Liver (tissue), 8 donors: ENCODE measurements at regions not wholly inside any gene's neighbourhood (a gene's known extent, or its start where the extent isn't known, plus 50 kb on each side); places are given as distances from the start of the nearest gene placed in this dataset.

ENCODE experiments used
- DNase-seq: peaks from one replicate; pipeline ENCODE4 v3.0.0-alpha.2; 2017; ENCODE audit warnings: low spot score
- H3K27ac ChIP-seq, 2 donors: one replicate each; pipeline ENCODE4 v1.7.0; 2013; ENCODE audit warnings: inconsistent platforms in 2 of 2, low read length in 2 of 2, control low read depth in 1 of 2, low read depth in 1 of 2, mild to moderate bottlenecking in 1 of 2
- H3K27me3 ChIP-seq, 4 donors: one replicate each; pipeline versions ENCODE4 v1.6.1 to v1.7.0; 2013; ENCODE audit warnings: low read length in 3 of 4, inconsistent platforms in 1 of 4, mild to moderate bottlenecking in 1 of 4, moderate library complexity in 1 of 4; ENCODE audit not compliant: control insufficient read depth in 4 of 4, insufficient read depth in 4 of 4
- H3K36me3 ChIP-seq, 4 donors: one replicate each; pipeline versions ENCODE4 v1.6.1 to v1.7.0; 2013; ENCODE audit warnings: low read length in 3 of 4, mild to moderate bottlenecking in 3 of 4, low read depth in 1 of 4, moderate library complexity in 1 of 4; ENCODE audit not compliant: control insufficient read depth in 4 of 4, insufficient read depth in 3 of 4
- H3K4me1 ChIP-seq, 4 donors: one replicate each; pipeline versions ENCODE4 v1.6.1 to v1.7.0; 2013; ENCODE audit warnings: low read length in 3 of 4, mild to moderate bottlenecking in 3 of 4, moderate library complexity in 1 of 4; ENCODE audit not compliant: control insufficient read depth in 4 of 4, insufficient read depth in 4 of 4
- H3K4me3 ChIP-seq, 3 donors: one replicate each; pipeline versions ENCODE4 v1.6.1 to v1.7.0; 2013; ENCODE audit warnings: low read length in 3 of 3, control low read depth in 1 of 3, low read depth in 1 of 3, mild to moderate bottlenecking in 1 of 3
- H3K9ac ChIP-seq, 2 donors: one replicate each; pipeline ENCODE4 v1.7.0; 2013; ENCODE audit warnings: low read length in 2 of 2, mild to moderate bottlenecking in 2 of 2, moderate library complexity in 2 of 2, control low read depth in 1 of 2, low read depth in 1 of 2
- H3K9me3 ChIP-seq, 4 donors: one replicate each; pipeline versions ENCODE4 v1.6.1 to v1.7.0; 2013; ENCODE audit warnings: low read length in 3 of 4; ENCODE audit not compliant: control insufficient read depth in 4 of 4
- EGR1 ChIP-seq, 2 donors: IDR thresholded peaks; 2 replicates each; pipeline ENCODE4 v1.6.1; 2016 to 2018; ENCODE audit warnings: antibody characterized with exemption in 2 of 2, low read depth in 2 of 2
- FOXA1 ChIP-seq: IDR thresholded peaks from 2 replicates; pipeline ENCODE4 v1.6.1; 2016; ENCODE audit warnings: antibody characterized with exemption
- FOXA2 ChIP-seq: IDR thresholded peaks from 2 replicates; pipeline ENCODE4 v1.6.1; 2016; ENCODE audit warnings: antibody characterized with exemption
- GABPA ChIP-seq, 2 donors: IDR thresholded peaks in 1 of 2; conservative IDR thresholded peaks in 1 of 2; 2 replicates each; pipeline ENCODE4 v1.6.1; 2016; ENCODE audit warnings: antibody characterized with exemption in 2 of 2, mild to moderate bottlenecking in 1 of 2, moderate library complexity in 1 of 2
- HNF4A ChIP-seq, 2 donors: conservative IDR thresholded peaks; 2 replicates each; pipeline ENCODE4 v1.6.1; 2016; ENCODE audit warnings: antibody characterized with exemption in 2 of 2, mild to moderate bottlenecking in 2 of 2
- HNF4G ChIP-seq: IDR thresholded peaks from 2 replicates; pipeline ENCODE4 v1.6.1; 2016; ENCODE audit warnings: antibody characterized with exemption
- JUND ChIP-seq, 2 donors: IDR thresholded peaks; 2 replicates each; pipeline ENCODE4 v1.6.1; 2016; ENCODE audit warnings: antibody characterized with exemption in 2 of 2
- NR2F2 ChIP-seq: IDR thresholded peaks from 2 replicates; pipeline ENCODE4 v1.6.1; 2016; ENCODE audit warnings: antibody characterized with exemption
- RAD21 ChIP-seq, 2 donors: IDR thresholded peaks; 2 replicates each; pipeline ENCODE4 v1.6.1; 2016; ENCODE audit warnings: antibody characterized with exemption in 2 of 2, mild to moderate bottlenecking in 2 of 2
- RXRA ChIP-seq, 2 donors: IDR thresholded peaks; 2 replicates each; pipeline ENCODE4 v1.6.1; 2017 to 2018; ENCODE audit warnings: antibody characterized with exemption in 2 of 2, mild to moderate bottlenecking in 1 of 2
- SP1 ChIP-seq: IDR thresholded peaks from 2 replicates; pipeline ENCODE4 v1.6.1; 2018; ENCODE audit warnings: antibody characterized with exemption, mild to moderate bottlenecking
- TAF1 ChIP-seq: conservative IDR thresholded peaks from 2 replicates; pipeline ENCODE4 v1.6.1; 2016; ENCODE audit warnings: antibody characterized with exemption, mild to moderate bottlenecking
- YY1 ChIP-seq: IDR thresholded peaks from 2 replicates; pipeline ENCODE4 v1.6.1; 2016; ENCODE audit warnings: antibody characterized with exemption, mild to moderate bottlenecking
- WGBS: extraction: QIAGEN DNeasy Blood & Tissue Kit; methylation state at CpG from one replicate; pipeline ENCODE4 v1.1.7; 2013; 5-methylcytosine and 5-hydroxymethylcytosine counted together
- TF ChIP-seq, protein P1 (sequence below): IDR thresholded peaks from 2 replicates; pipeline ENCODE4 v1.6.1; 2016; ENCODE audit warnings: antibody characterized with exemption, mild to moderate bottlenecking
- TF ChIP-seq, protein P2 (sequence below): IDR thresholded peaks from 2 replicates; pipeline ENCODE4 v1.6.1; 2016; ENCODE audit warnings: antibody characterized with exemption
- TF ChIP-seq, protein P3 (sequence below): IDR thresholded peaks from 2 replicates; pipeline ENCODE4 v1.6.1; 2016; ENCODE audit warnings: antibody characterized with exemption
- TF ChIP-seq, protein P4 (sequence below): IDR thresholded peaks from 2 replicates; pipeline ENCODE4 v1.6.1; 2016; ENCODE audit warnings: antibody characterized with exemption
- TF ChIP-seq, protein P5 (sequence below): fragments of 150-350 bp; IDR thresholded peaks from 2 replicates; pipeline ENCODE4 v1.5.1; 2017; ENCODE audit warnings: improper control_type of control experiment, low read depth, low read length; ENCODE audit not compliant: missing input control
- donor health status: healthy.
- donor health status: healthy.
- donor health status: healthy.
- donor health status: healthy.
- donor health status: healthy.

DNA sequence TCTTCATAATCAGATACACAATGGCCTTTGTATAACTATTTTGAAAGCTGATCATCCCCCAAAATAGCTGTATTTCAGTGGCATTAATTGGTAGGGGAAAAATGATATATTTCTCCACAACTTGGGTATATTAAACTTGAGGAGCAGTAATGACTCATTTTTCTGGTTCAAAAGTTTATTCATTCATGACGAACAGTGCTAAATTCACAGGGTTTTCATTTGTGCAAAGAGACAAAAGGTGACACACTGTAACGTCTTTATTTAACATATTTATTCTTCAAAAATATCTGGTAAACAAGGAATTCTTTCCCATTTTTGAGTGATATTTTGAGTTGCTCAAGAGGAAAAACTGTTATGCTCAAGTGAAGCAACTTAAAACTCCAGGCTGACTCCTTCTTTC, 415.5 kb upstream of the SOX5 start:
- no peak for DNase-seq
- TF ChIP-seq, protein P1, sequence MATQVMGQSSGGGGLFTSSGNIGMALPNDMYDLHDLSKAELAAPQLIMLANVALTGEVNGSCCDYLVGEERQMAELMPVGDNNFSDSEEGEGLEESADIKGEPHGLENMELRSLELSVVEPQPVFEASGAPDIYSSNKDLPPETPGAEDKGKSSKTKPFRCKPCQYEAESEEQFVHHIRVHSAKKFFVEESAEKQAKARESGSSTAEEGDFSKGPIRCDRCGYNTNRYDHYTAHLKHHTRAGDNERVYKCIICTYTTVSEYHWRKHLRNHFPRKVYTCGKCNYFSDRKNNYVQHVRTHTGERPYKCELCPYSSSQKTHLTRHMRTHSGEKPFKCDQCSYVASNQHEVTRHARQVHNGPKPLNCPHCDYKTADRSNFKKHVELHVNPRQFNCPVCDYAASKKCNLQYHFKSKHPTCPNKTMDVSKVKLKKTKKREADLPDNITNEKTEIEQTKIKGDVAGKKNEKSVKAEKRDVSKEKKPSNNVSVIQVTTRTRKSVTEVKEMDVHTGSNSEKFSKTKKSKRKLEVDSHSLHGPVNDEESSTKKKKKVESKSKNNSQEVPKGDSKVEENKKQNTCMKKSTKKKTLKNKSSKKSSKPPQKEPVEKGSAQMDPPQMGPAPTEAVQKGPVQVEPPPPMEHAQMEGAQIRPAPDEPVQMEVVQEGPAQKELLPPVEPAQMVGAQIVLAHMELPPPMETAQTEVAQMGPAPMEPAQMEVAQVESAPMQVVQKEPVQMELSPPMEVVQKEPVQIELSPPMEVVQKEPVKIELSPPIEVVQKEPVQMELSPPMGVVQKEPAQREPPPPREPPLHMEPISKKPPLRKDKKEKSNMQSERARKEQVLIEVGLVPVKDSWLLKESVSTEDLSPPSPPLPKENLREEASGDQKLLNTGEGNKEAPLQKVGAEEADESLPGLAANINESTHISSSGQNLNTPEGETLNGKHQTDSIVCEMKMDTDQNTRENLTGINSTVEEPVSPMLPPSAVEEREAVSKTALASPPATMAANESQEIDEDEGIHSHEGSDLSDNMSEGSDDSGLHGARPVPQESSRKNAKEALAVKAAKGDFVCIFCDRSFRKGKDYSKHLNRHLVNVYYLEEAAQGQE = no peak
- TF ChIP-seq, protein P2, sequence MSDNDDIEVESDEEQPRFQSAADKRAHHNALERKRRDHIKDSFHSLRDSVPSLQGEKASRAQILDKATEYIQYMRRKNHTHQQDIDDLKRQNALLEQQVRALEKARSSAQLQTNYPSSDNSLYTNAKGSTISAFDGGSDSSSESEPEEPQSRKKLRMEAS = no peak
- no peak for TF ChIP-seq NR2F2
- TF ChIP-seq TAF1 = no peak
- no peak for TF ChIP-seq SP1
- TF ChIP-seq RAD21 (IDR thresholded peaks at IDR 0.05) = no peak
- no peak for TF ChIP-seq FOXA2
- no peak for TF ChIP-seq JUND (IDR thresholded peaks at IDR 0.05)
- TF ChIP-seq HNF4G = no peak
- TF ChIP-seq, protein P3, sequence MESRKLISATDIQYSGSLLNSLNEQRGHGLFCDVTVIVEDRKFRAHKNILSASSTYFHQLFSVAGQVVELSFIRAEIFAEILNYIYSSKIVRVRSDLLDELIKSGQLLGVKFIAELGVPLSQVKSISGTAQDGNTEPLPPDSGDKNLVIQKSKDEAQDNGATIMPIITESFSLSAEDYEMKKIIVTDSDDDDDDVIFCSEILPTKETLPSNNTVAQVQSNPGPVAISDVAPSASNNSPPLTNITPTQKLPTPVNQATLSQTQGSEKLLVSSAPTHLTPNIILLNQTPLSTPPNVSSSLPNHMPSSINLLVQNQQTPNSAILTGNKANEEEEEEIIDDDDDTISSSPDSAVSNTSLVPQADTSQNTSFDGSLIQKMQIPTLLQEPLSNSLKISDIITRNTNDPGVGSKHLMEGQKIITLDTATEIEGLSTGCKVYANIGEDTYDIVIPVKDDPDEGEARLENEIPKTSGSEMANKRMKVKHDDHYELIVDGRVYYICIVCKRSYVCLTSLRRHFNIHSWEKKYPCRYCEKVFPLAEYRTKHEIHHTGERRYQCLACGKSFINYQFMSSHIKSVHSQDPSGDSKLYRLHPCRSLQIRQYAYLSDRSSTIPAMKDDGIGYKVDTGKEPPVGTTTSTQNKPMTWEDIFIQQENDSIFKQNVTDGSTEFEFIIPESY = no peak
- no peak for TF ChIP-seq GABPA (IDR thresholded peaks at IDR 0.05 in 1 of 2, conservative IDR thresholded peaks at IDR 0.05 in 1 of 2)
- no peak for TF ChIP-seq YY1
- TF ChIP-seq EGR1 (IDR thresholded peaks at IDR 0.05; ENCODE audit: low read depth in 2 of 2) = no peak
- TF ChIP-seq, protein P4, sequence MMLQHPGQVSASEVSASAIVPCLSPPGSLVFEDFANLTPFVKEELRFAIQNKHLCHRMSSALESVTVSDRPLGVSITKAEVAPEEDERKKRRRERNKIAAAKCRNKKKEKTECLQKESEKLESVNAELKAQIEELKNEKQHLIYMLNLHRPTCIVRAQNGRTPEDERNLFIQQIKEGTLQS = no peak
- no peak for TF ChIP-seq FOXA1
- TF ChIP-seq HNF4A (conservative IDR thresholded peaks at IDR 0.05) = no peak
- no peak for TF ChIP-seq RXRA (IDR thresholded peaks at IDR 0.05)
- TF ChIP-seq, protein P5, sequence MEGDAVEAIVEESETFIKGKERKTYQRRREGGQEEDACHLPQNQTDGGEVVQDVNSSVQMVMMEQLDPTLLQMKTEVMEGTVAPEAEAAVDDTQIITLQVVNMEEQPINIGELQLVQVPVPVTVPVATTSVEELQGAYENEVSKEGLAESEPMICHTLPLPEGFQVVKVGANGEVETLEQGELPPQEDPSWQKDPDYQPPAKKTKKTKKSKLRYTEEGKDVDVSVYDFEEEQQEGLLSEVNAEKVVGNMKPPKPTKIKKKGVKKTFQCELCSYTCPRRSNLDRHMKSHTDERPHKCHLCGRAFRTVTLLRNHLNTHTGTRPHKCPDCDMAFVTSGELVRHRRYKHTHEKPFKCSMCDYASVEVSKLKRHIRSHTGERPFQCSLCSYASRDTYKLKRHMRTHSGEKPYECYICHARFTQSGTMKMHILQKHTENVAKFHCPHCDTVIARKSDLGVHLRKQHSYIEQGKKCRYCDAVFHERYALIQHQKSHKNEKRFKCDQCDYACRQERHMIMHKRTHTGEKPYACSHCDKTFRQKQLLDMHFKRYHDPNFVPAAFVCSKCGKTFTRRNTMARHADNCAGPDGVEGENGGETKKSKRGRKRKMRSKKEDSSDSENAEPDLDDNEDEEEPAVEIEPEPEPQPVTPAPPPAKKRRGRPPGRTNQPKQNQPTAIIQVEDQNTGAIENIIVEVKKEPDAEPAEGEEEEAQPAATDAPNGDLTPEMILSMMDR = no peak
- H3K4me1 ChIP-seq = peaks cover 0 to 24% (median 6%) of the 10 kb centered on the region in 4 donors
- no peak overlapping the region for H3K27ac ChIP-seq
- H3K36me3 ChIP-seq = no peaks in the 10 kb centered on the region
- 69% methylated on average over 2 of the region's 2 CpGs for WGBS
- H3K9me3 ChIP-seq = no peaks in the 10 kb centered on the region
- no peak overlapping the region for H3K9ac ChIP-seq
- H3K27me3 ChIP-seq = no peaks in the 10 kb centered on the region
- H3K4me3 ChIP-seq = no peak overlapping the region
